PC-9 (cell line): ENCODE measurements at regions not wholly inside any gene's neighbourhood (a gene's known extent, or its start where the extent isn't known, plus 50 kb on each side); places are given as distances from the start of the nearest gene placed in this dataset.

Source experiments
- BruUV-seq: library from RNA; stranded (reverse); fragments of 400-500 nt; replicated peaks from 2 replicates; lab custom pipeline; 2021; lab: Mats Ljungman, UMichigan
- CTCF ChIA-PET: fragments of 300-600 bp; sonication (Branson Sonifier 250); formaldehyde crosslinking; loops from one replicate; lab custom pipeline; 2022; ENCODE audit warnings: antibody characterized with exemption; lab: Charles Lee
- POLR2A ChIA-PET: fragments of 300-600 bp; sonication (Branson Sonifier 250); formaldehyde crosslinking; loops from one replicate; lab custom pipeline; 2022; ENCODE audit warnings: antibody characterized with exemption; ENCODE audit not compliant: unreplicated experiment; lab: Charles Lee
- DNase-seq, 2 experiments: peaks; one replicate each; pipeline versions ENCODE4 v3.0.0 to v3.0.0-alpha.2; 2015 to 2022; ENCODE audit warnings: mixed read lengths in 1 of 2
- H2AFZ ChIP-seq: fragments of 200-600 bp; sonication (generic); 2 replicates; pipeline ENCODE4 v1.8.1; 2017; ENCODE audit warnings: antibody characterized with exemption
- H3F3A ChIP-seq: fragments of 200-600 bp; sonication (generic); 2 replicates; pipeline ENCODE4 v1.8.1; 2017; ENCODE audit warnings: antibody characterized with exemption, mild to moderate bottlenecking, low read depth; ENCODE audit not compliant: insufficient read depth
- H3K27ac ChIP-seq: fragments of 200-600 bp; sonication (generic); 2 replicates; pipeline ENCODE4 v1.6.1; 2016; ENCODE audit warnings: mixed run types
- H3K27me3 ChIP-seq: fragments of 200-600 bp; sonication (generic); 2 replicates; pipeline ENCODE4 v1.6.1; 2016; ENCODE audit warnings: low read depth, mixed run types; ENCODE audit not compliant: insufficient read depth
- H3K36me3 ChIP-seq: fragments of 200-600 bp; sonication (generic); 2 replicates; pipeline ENCODE4 v1.6.1; 2016; ENCODE audit warnings: low read depth, mixed run types
- H3K4me1 ChIP-seq: fragments of 200-600 bp; sonication (generic); replicated peaks from 2 replicates; pipeline ENCODE4 v1.6.1; 2016; ENCODE audit warnings: mixed run types; ENCODE audit not compliant: insufficient read depth
- H3K4me2 ChIP-seq: fragments of 200-600 bp; sonication (generic); 2 replicates; pipeline ENCODE4 v1.6.1; 2017; ENCODE audit warnings: mixed run types
- H3K4me3 ChIP-seq: fragments of 200-600 bp; sonication (generic); 2 replicates; pipeline ENCODE4 v1.6.1; 2016; ENCODE audit warnings: mixed run types
- H3K79me2 ChIP-seq: fragments of 200-600 bp; sonication (generic); 2 replicates; pipeline ENCODE4 v1.6.1; 2017; ENCODE audit warnings: low read depth, mixed run types
- H3K9me2 ChIP-seq: fragments of 200-600 bp; sonication (generic); 2 replicates; pipeline ENCODE4 v1.8.1; 2017; ENCODE audit warnings: mild to moderate bottlenecking; ENCODE audit not compliant: insufficient read depth
- H3K9me3 ChIP-seq: fragments of 200-600 bp; sonication (generic); 2 replicates; pipeline ENCODE4 v1.8.1; 2016; ENCODE audit warnings: low read depth; ENCODE audit not compliant: insufficient read depth
- H4K20me1 ChIP-seq: fragments of 200-600 bp; sonication (generic); 2 replicates; pipeline ENCODE4 v1.8.1; 2017; ENCODE audit not compliant: insufficient read depth
- CTCF ChIP-seq: fragments of 200-600 bp; sonication (generic); conservative IDR thresholded peaks from 2 replicates; pipeline ENCODE4 v1.6.1; 2017; ENCODE audit warnings: mixed run types, antibody characterized with exemption, mild to moderate bottlenecking, moderate library complexity
- EZH2 ChIP-seq: fragments of 200-600 bp; sonication (generic); IDR thresholded peaks from 2 replicates; pipeline ENCODE4 v1.8.0; 2017; ENCODE audit warnings: antibody characterized with exemption, low read depth
- intact Hi-C: fragments of 100-400 bp; cut with micrococcal nuclease; formaldehyde crosslinking; loops from one replicate; pipeline ENCODE4 v1.10.0; 2022; ENCODE audit not compliant: unreplicated experiment

GRCh38 chr10:64555666-64556065, 1034.5 kb downstream of the REEP3 start:
- no peaks in the 10 kb centered on the region for H3F3A ChIP-seq
- H3K27ac ChIP-seq: no peak overlapping the region
- TF ChIP-seq EZH2 (no peak), CTCF (no peak)
- H4K20me1 ChIP-seq: no peaks in the 10 kb centered on the region
- H3K36me3 ChIP-seq: no peaks in the 10 kb centered on the region
- H3K27me3 ChIP-seq: no peaks in the 10 kb centered on the region
- H3K79me2 ChIP-seq: no peaks in the 10 kb centered on the region
- no peak overlapping the region for H2AFZ ChIP-seq
- ChIA-PET POLR2A (no interaction called here), CTCF (no interaction called here)
- H3K4me3 ChIP-seq: no peak overlapping the region
- DNase-seq: no peak
- no peak overlapping the region for H3K4me2 ChIP-seq
- no TSS peak for BruUV-seq
- H3K9me3 ChIP-seq: no peaks in the 10 kb centered on the region; the same call in 1 of the 2 replicates
- H3K9me2 ChIP-seq: no peaks in the 10 kb centered on the region
- intact Hi-C loops: no loop called here
- H3K4me1 ChIP-seq: no peaks in the 10 kb centered on the region

GRCh38 chr10:64558094-64558835, 1037.1 kb downstream of the REEP3 start:
- intact Hi-C loops: no loop called here

GRCh38 chr10:64571056-64571455, 1049.9 kb downstream of the REEP3 start:
- CTCF ChIA-PET: no interaction called here
- BruUV-seq: no TSS peak
- Histone ChIP-seq H2AFZ (no peak overlapping the region), H3K27ac (no peak overlapping the region), H3K79me2 (no peaks in the 10 kb centered on the region), H3K36me3 (no peaks in the 10 kb centered on the region), H3F3A (no peaks in the 10 kb centered on the region), H4K20me1 (no peaks in the 10 kb centered on the region), H3K4me3 (no peak overlapping the region), H3K9me2 (no peaks in the 10 kb centered on the region), H3K9me3 (no peaks in the 10 kb centered on the region), H3K27me3 (no peaks in the 10 kb centered on the region), H3K4me2 (no peak overlapping the region), H3K4me1 (no peaks in the 10 kb centered on the region)
- POLR2A ChIA-PET: no interaction called here
- TF ChIP-seq EZH2 (no peak), CTCF (no peak)
- intact Hi-C loops: no loop called here
- no peak for DNase-seq

More at GRCh38 chr10:64558094-64558835, 1037.1 kb downstream of the REEP3 start:
- Histone ChIP-seq H3K4me3 (no peak overlapping the region), H2AFZ (no peak overlapping the region), H3K4me1 (no peaks in the 10 kb centered on the region), H3K27me3 (no peaks in the 10 kb centered on the region), H3K9me3 (no peaks in the 10 kb centered on the region), H3F3A (no peaks in the 10 kb centered on the region), H3K4me2 (no peak overlapping the region), H3K79me2 (no peaks in the 10 kb centered on the region), H3K27ac (no peak overlapping the region), H3K36me3 (no peaks in the 10 kb centered on the region), H3K9me2 (no peaks in the 10 kb centered on the region), H4K20me1 (no peaks in the 10 kb centered on the region)
- BruUV-seq: no TSS peak
- ChIA-PET POLR2A (no interaction called here), CTCF (no interaction called here)
- TF ChIP-seq CTCF: no peak
- no peak for TF ChIP-seq EZH2
- DNase-seq: no peak
